ENCODE measurements at regions not wholly inside any gene's neighbourhood (a gene's known extent, or its start where the extent isn't known, plus 50 kb on each side); places are given as distances from the start of the nearest gene placed in this dataset.
"Not testable (repeated sequence)": the region's sequence is repeated elsewhere in the genome, so short reads cannot be mapped to it uniquely, and the experiment has no call there.

- no peak for FAIRE-seq
These were observed 496.9 kb upstream of the CAMK1G start for GRCh38 chr1:209086486-209087192.

- FAIRE-seq = peak; percentile 69
These were observed 489.1 kb upstream of the CAMK1G start for GRCh38 chr1:209094384-209094783.

- FAIRE-seq = peak; percentile 92
These were observed 487.6 kb upstream of the CAMK1G start for GRCh38 chr1:209095627-209096595.

- no peak for FAIRE-seq
These were observed 483.1 kb upstream of the CAMK1G start for GRCh38 chr1:209100460-209100859.

- no peak for FAIRE-seq
These were observed 482.4 kb upstream of the CAMK1G start for GRCh38 chr1:209101106-209101505.

- FAIRE-seq = no peak
These were observed 481.4 kb upstream of the CAMK1G start for GRCh38 chr1:209102120-209102519.

- no peak for FAIRE-seq
These were observed 481.0 kb upstream of the CAMK1G start for GRCh38 chr1:209102531-209102930.

GRCh38 chr1:209103092-209103491 lies 480.4 kb upstream of the CAMK1G start:
- FAIRE-seq = no peak

GRCh38 chr1:209104646-209105045 lies 478.9 kb upstream of the CAMK1G start:
- FAIRE-seq = no peak

GRCh38 chr1:209105701-209106100 lies 477.8 kb upstream of the CAMK1G start:
- FAIRE-seq = no peak

GRCh38 chr1:209106237-209106741 lies 477.2 kb upstream of the CAMK1G start:
- no peak for FAIRE-seq

- no peak for FAIRE-seq
These were observed 476.7 kb upstream of the CAMK1G start for GRCh38 chr1:209106861-209107260.

- no peak for FAIRE-seq
These were observed 476.0 kb upstream of the CAMK1G start for GRCh38 chr1:209107535-209107934.

- FAIRE-seq = no peak
These were observed 474.3 kb upstream of the CAMK1G start for GRCh38 chr1:209109001-209109785.

- FAIRE-seq = no peak
These were observed 470.0 kb upstream of the CAMK1G start for GRCh38 chr1:209113521-209113920.

- FAIRE-seq = no peak
These were observed 466.8 kb upstream of the CAMK1G start for GRCh38 chr1:209116705-209117104.

- no peak for FAIRE-seq
These were observed 459.9 kb upstream of the CAMK1G start for GRCh38 chr1:209123601-209124000.

GRCh38 chr1:209129091-209129490 lies 454.4 kb upstream of the CAMK1G start:
- not testable (repeated sequence) for FAIRE-seq

- FAIRE-seq = no peak
These were observed 452.6 kb upstream of the CAMK1G start for GRCh38 chr1:209130886-209131285.

- no peak for FAIRE-seq
These were observed 450.6 kb upstream of the CAMK1G start for GRCh38 chr1:209132736-209133467.

- FAIRE-seq = no peak
These were observed 449.5 kb upstream of the CAMK1G start for GRCh38 chr1:209134001-209134400.

GRCh38 chr1:209143916-209144315 lies 439.6 kb upstream of the CAMK1G start:
- no peak for FAIRE-seq
